K562 (cell line): ENCODE measurements at regions not wholly inside any gene's neighbourhood (a gene's known extent, or its start where the extent isn't known, plus 50 kb on each side); places are given as distances from the start of the nearest gene placed in this dataset.

Experiments used
- ATAC-seq: fragments of 200-7000 bp; cut with Tn5 transposase; 3 replicates; pipeline ENCODE4 v1.9.1; 2020; ENCODE audit warnings: moderate library complexity
- BruUV-seq: library from RNA; stranded (reverse); fragments of 400-500 nt; replicated peaks from 2 replicates; lab custom pipeline; 2021; lab: Mats Ljungman, UMichigan
- CTCF ChIA-PET: fragments of 300-600 bp; formaldehyde crosslinking; extraction: SDS; loops from one replicate; lab custom pipeline; 2021; ENCODE audit warnings: low intra/inter-chr PET ratio; lab: Yijun Ruan, JAX
- POLR2A ChIA-PET: fragments of 300-600, 350-650 bp; sonication (Branson Sonifier 250); formaldehyde crosslinking; extraction: SDS; loops from one replicate; lab custom pipeline; 2021; ENCODE audit warnings: antibody characterized with exemption, inconsistent platforms; lab: Yijun Ruan, JAX
- DNase-seq, 4 experiments: peaks; one replicate each; pipeline versions ENCODE4 v3.0.0 to v3.0.0-alpha.2; 2011 to 2018; ENCODE audit warnings: low spot score in 3 of 4, mixed read lengths in 3 of 4; ENCODE audit errors: extremely low read depth in 1 of 4
- FAIRE-seq: peaks from 2 replicates; lab custom pipeline; 2011; peaks lifted over from hg19 to GRCh38; lab: Jason Lieb, UNC
- H2AFZ ChIP-seq: 2 replicates; pipeline ENCODE4 v1.6.0; 2011; ENCODE audit warnings: low read depth, low read length, control low read depth, inconsistent platforms
- H3K27ac ChIP-seq: fragments of 200-600 bp; 3 replicates; pipeline ENCODE4 v1.8.0; 2011; ENCODE audit warnings: low read depth, mild to moderate bottlenecking, control low read depth, inconsistent platforms, low read length, moderate library complexity, mixed read lengths; ENCODE audit errors: extremely low read depth
- H3K27me3 ChIP-seq, 2 experiments: fragments of 300-600 bp in 1 of 2; 2 replicates in 1 of 2; 3 replicates in 1 of 2; pipeline versions ENCODE4 v1.6.0 to v1.8.0; 2011; ENCODE audit warnings: inconsistent platforms in 2 of 2, low read length in 2 of 2, mild to moderate bottlenecking in 1 of 2, mixed read lengths in 1 of 2, moderate library complexity in 1 of 2; ENCODE audit not compliant: control insufficient read depth in 2 of 2, insufficient read depth in 2 of 2
- H3K36me3 ChIP-seq: fragments of 300-600 bp; 3 replicates; pipeline ENCODE4 v1.8.0; 2011; ENCODE audit warnings: mild to moderate bottlenecking, low read length, inconsistent platforms; ENCODE audit not compliant: control insufficient read depth, insufficient read depth
- H3K4me1 ChIP-seq, 2 experiments: fragments of 200-600 bp in 1 of 2; replicated peaks in 1 of 2; 2 replicates in 1 of 2; 3 replicates in 1 of 2; pipeline versions ENCODE4 v1.5.1 to v1.8.0; 2011; ENCODE audit warnings: inconsistent platforms in 2 of 2, low read length in 2 of 2, mild to moderate bottlenecking in 1 of 2, mixed read lengths in 1 of 2, moderate library complexity in 1 of 2; ENCODE audit not compliant: control insufficient read depth in 2 of 2, insufficient read depth in 2 of 2
- H3K4me2 ChIP-seq: 2 replicates; pipeline ENCODE4 v1.6.1; 2011; ENCODE audit warnings: low read length, control low read depth, inconsistent platforms, mixed read lengths; ENCODE audit not compliant: insufficient read depth
- H3K4me3 ChIP-seq: fragments of 200-600 bp; sonication (generic), shearing (Covaris generic); 2 replicates; pipeline ENCODE4 v1.5.1; 2016; ENCODE audit warnings: control low read depth, inconsistent platforms
- H3K79me2 ChIP-seq: fragments of 200-600 bp; 3 replicates; pipeline ENCODE4 v1.8.0; 2011; ENCODE audit warnings: low read length, inconsistent platforms; ENCODE audit not compliant: control insufficient read depth, insufficient read depth
- H3K9ac ChIP-seq, 2 experiments: 2 replicates each; pipeline versions ENCODE4 v1.6.0 to v1.6.1; 2011; ENCODE audit warnings: low read depth in 2 of 2, low read length in 2 of 2, control low read depth in 1 of 2, inconsistent platforms in 1 of 2, mild to moderate bottlenecking in 1 of 2, mixed read lengths in 1 of 2; ENCODE audit not compliant: insufficient read depth in 1 of 2
- H3K9me1 ChIP-seq: one replicate; pipeline ENCODE4 v1.6.0; 2011; ENCODE audit warnings: inconsistent platforms, mild to moderate bottlenecking, low read length, moderate library complexity; ENCODE audit not compliant: control insufficient read depth, insufficient read depth
- H3K9me3 ChIP-seq: replicated peaks from 2 replicates; pipeline ENCODE4 v1.5.1; 2011; ENCODE audit warnings: low read depth, low read length, inconsistent platforms; ENCODE audit not compliant: control insufficient read depth, insufficient read depth
- H4K20me1 ChIP-seq: replicated peaks from 2 replicates; pipeline ENCODE4 v1.6.1; 2011; ENCODE audit warnings: low read length, inconsistent platforms, mixed read lengths; ENCODE audit not compliant: control insufficient read depth, insufficient read depth
- in situ Hi-C: fragments of 300-500 bp; cut with MboI; formaldehyde crosslinking; loops from 4 replicates; pipeline ENCODE4 v1.15.0; 2018; ENCODE audit warnings: inconsistent platforms, mixed read lengths
- intact Hi-C: fragments of 100-400 bp; cut with micrococcal nuclease; formaldehyde crosslinking; loops from 2 replicates; pipeline ENCODE4 v1.14.2; 2022
- TF ChIP-seq, protein P1 (sequence below), 2 experiments: fragments of 450-650 bp; formaldehyde crosslinking in 1 of 2; IDR thresholded peaks; 2 replicates each; pipeline versions ENCODE4 v1.4.0 to v1.6.1; 2014 to 2020; ENCODE audit warnings: mild to moderate bottlenecking in 2 of 2, borderline replicate concordance in 1 of 2, low read depth in 1 of 2
- TF ChIP-seq, protein P2 (sequence below): fragments of 450-650 bp; formaldehyde crosslinking; IDR thresholded peaks from 2 replicates; pipeline ENCODE4 v1.4.0; 2022; ENCODE audit warnings: mild to moderate bottlenecking, moderate library complexity

DNA sequence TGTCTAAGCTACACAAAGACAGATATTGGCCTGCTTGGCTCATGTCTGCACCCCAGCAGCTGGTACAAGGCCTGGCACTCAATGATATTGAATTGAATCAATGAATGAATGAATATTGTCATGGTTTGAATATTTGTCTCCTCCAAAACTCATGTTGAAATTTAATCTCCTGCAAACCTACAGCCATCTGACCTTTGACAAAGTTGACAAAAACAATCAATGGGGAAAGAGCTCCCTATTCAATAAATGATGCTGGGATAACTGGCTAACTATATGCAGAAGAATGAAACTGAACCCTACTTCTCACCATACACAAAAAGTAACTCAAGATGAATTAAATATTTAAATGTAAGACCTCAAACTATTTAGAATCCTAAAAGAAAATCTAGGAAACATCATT is 144.7 kb downstream of the CYP26A1 start:
- no peak overlapping the region for H3K27ac ChIP-seq
- H2AFZ ChIP-seq: no peak overlapping the region
- no peak overlapping the region for H3K4me2 ChIP-seq
- no peaks in the 10 kb centered on the region for H4K20me1 ChIP-seq
- TF ChIP-seq, protein P1, sequence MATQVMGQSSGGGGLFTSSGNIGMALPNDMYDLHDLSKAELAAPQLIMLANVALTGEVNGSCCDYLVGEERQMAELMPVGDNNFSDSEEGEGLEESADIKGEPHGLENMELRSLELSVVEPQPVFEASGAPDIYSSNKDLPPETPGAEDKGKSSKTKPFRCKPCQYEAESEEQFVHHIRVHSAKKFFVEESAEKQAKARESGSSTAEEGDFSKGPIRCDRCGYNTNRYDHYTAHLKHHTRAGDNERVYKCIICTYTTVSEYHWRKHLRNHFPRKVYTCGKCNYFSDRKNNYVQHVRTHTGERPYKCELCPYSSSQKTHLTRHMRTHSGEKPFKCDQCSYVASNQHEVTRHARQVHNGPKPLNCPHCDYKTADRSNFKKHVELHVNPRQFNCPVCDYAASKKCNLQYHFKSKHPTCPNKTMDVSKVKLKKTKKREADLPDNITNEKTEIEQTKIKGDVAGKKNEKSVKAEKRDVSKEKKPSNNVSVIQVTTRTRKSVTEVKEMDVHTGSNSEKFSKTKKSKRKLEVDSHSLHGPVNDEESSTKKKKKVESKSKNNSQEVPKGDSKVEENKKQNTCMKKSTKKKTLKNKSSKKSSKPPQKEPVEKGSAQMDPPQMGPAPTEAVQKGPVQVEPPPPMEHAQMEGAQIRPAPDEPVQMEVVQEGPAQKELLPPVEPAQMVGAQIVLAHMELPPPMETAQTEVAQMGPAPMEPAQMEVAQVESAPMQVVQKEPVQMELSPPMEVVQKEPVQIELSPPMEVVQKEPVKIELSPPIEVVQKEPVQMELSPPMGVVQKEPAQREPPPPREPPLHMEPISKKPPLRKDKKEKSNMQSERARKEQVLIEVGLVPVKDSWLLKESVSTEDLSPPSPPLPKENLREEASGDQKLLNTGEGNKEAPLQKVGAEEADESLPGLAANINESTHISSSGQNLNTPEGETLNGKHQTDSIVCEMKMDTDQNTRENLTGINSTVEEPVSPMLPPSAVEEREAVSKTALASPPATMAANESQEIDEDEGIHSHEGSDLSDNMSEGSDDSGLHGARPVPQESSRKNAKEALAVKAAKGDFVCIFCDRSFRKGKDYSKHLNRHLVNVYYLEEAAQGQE (IDR thresholded peaks at IDR 0.05; ENCODE audit: borderline replicate concordance): no peak
- TF ChIP-seq, protein P1 (CRISPR knock-in tag; IDR thresholded peaks at IDR 0.05; ENCODE audit: low read depth): no peak
- TF ChIP-seq, protein P2, sequence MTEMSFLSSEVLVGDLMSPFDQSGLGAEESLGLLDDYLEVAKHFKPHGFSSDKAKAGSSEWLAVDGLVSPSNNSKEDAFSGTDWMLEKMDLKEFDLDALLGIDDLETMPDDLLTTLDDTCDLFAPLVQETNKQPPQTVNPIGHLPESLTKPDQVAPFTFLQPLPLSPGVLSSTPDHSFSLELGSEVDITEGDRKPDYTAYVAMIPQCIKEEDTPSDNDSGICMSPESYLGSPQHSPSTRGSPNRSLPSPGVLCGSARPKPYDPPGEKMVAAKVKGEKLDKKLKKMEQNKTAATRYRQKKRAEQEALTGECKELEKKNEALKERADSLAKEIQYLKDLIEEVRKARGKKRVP: no peak
- H3K9me3 ChIP-seq: no peaks in the 10 kb centered on the region
- H3K9me1 ChIP-seq: no peaks in the 10 kb centered on the region
- no peak for DNase-seq
- in situ Hi-C loops: no loop called here
- no TSS peak for BruUV-seq
- no peaks in the 10 kb centered on the region for H3K36me3 ChIP-seq
- ChIA-PET CTCF (no interaction called here), POLR2A (no interaction called here)
- no peak overlapping the region for H3K4me3 ChIP-seq
- no peak overlapping the region for H3K9ac ChIP-seq
- intact Hi-C loops: no loop called here
- H3K79me2 ChIP-seq: no peaks in the 10 kb centered on the region
- H3K4me1 ChIP-seq: peaks cover 3 to 6% of the 10 kb centered on the region in 2 experiments; a peak in 2 of 5 replicates
- peaks cover 0 to 7% of the 10 kb centered on the region in 2 experiments; a peak in 2 of 5 replicates for H3K27me3 ChIP-seq
- no peak for ATAC-seq
- FAIRE-seq: no peak
